Neural cell (in vitro differentiated cells): ENCODE measurements at regions not wholly inside any gene's neighbourhood (a gene's known extent, or its start where the extent isn't known, plus 50 kb on each side); places are given as distances from the start of the nearest gene placed in this dataset.

Experiments
- H2AFZ ChIP-seq: fragments of 200-600, 300-800 bp; sonication (generic), shearing (Covaris generic); 2 replicates; pipeline ENCODE4 v1.6.0; 2014; ENCODE audit warnings: low read depth, mild to moderate bottlenecking, antibody characterized with exemption, low read length, moderate library complexity
- H3F3A ChIP-seq: fragments of 200-600 bp; shearing (Covaris generic); 2 replicates; pipeline ENCODE4 v1.6.1; 2016; ENCODE audit warnings: mild to moderate bottlenecking, moderate library complexity, mixed read lengths, antibody characterized with exemption, low read length; ENCODE audit not compliant: insufficient read depth, poor library complexity, severe bottlenecking
- H3K27ac ChIP-seq: fragments of 200-600, 300-800 bp; sonication (generic), shearing (Covaris generic); 2 replicates; pipeline ENCODE4 v1.5.1; 2014; ENCODE audit warnings: mild to moderate bottlenecking, low read length, moderate library complexity
- H3K27me3 ChIP-seq: fragments of 300-800, 200-600 bp; sonication (generic), shearing (Covaris generic); 2 replicates; pipeline ENCODE4 v1.6.0; 2014; ENCODE audit warnings: mild to moderate bottlenecking, low read depth, low read length, moderate library complexity; ENCODE audit not compliant: insufficient read depth
- H3K36me3 ChIP-seq: fragments of 300-800, 200-600 bp; sonication (generic), shearing (Covaris generic); 2 replicates; pipeline ENCODE4 v1.5.1; 2014; ENCODE audit warnings: mild to moderate bottlenecking, antibody characterized with exemption, low read length, moderate library complexity; ENCODE audit not compliant: insufficient read depth
- H3K4me2 ChIP-seq: fragments of 300-800, 200-600 bp; sonication (generic), shearing (Covaris generic); 2 replicates; pipeline ENCODE4 v1.6.0; 2014; ENCODE audit warnings: mild to moderate bottlenecking, low read length
- H3K4me3 ChIP-seq: fragments of 300-800, 200-600 bp; sonication (generic), shearing (Covaris generic); 2 replicates; pipeline ENCODE4 v1.5.1; 2014; ENCODE audit warnings: mild to moderate bottlenecking, low read length, moderate library complexity
- H3K79me2 ChIP-seq: fragments of 200-600 bp; shearing (Covaris generic); replicated peaks from 2 replicates; pipeline ENCODE4 v1.6.0; 2014; ENCODE audit warnings: mild to moderate bottlenecking, low read length, moderate library complexity; ENCODE audit not compliant: insufficient read depth
- H3K9ac ChIP-seq: fragments of 300-800, 200-600 bp; sonication (generic), shearing (Covaris generic); 2 replicates; pipeline ENCODE4 v1.6.1; 2016; ENCODE audit warnings: mild to moderate bottlenecking, low read length, mixed read lengths
- H3K9me2 ChIP-seq: fragments of 200-600 bp; shearing (Covaris generic); 2 replicates; pipeline ENCODE4 v1.6.1; 2016; ENCODE audit warnings: mild to moderate bottlenecking, low read length, mixed read lengths; ENCODE audit not compliant: insufficient read depth
- H3K9me3 ChIP-seq: fragments of 200-600, 300-800 bp; sonication (generic), shearing (Covaris generic); 2 replicates; pipeline ENCODE4 v1.6.1; 2016; ENCODE audit warnings: mild to moderate bottlenecking, mixed run types, low read length, moderate library complexity, mixed read lengths
- H4K20me1 ChIP-seq: fragments of 200-600 bp; shearing (Covaris generic); 2 replicates; pipeline ENCODE4 v1.6.1; 2016; ENCODE audit warnings: mild to moderate bottlenecking, mixed run types; ENCODE audit not compliant: insufficient read depth
- EP300 ChIP-seq: fragments of 450-650 bp; conservative IDR thresholded peaks from 2 replicates; pipeline ENCODE4 v1.6.1; 2014; ENCODE audit warnings: antibody characterized with exemption, mild to moderate bottlenecking, moderate library complexity; ENCODE audit not compliant: poor library complexity, severe bottlenecking
- EZH2 ChIP-seq: fragments of 200-600, 300-800 bp; shearing (Covaris generic), sonication (generic); IDR thresholded peaks from 2 replicates; pipeline ENCODE4 v1.6.1; 2014; ENCODE audit warnings: antibody characterized with exemption, low read length, borderline replicate concordance, mild to moderate bottlenecking; ENCODE audit not compliant: insufficient read depth, poor library complexity, severe bottlenecking
- MXI1 ChIP-seq: fragments of 450-650 bp; conservative IDR thresholded peaks from 2 replicates; pipeline ENCODE4 v1.6.1; 2014; ENCODE audit warnings: antibody characterized with exemption, mild to moderate bottlenecking; ENCODE audit not compliant: poor library complexity, severe bottlenecking
- POLR2AphosphoS5 ChIP-seq: IDR thresholded peaks from 2 replicates; pipeline ENCODE4 v1.6.1; 2012
- RAD21 ChIP-seq: fragments of 450-650 bp; conservative IDR thresholded peaks from 2 replicates; pipeline ENCODE4 v1.6.1; 2014; ENCODE audit warnings: antibody characterized with exemption, mild to moderate bottlenecking, moderate library complexity
- SMC3 ChIP-seq: fragments of 450-650 bp; conservative IDR thresholded peaks from 2 replicates; pipeline ENCODE4 v1.6.1; 2014; ENCODE audit warnings: antibody characterized with exemption, mild to moderate bottlenecking, moderate library complexity; ENCODE audit not compliant: poor library complexity
- TAF1 ChIP-seq: IDR thresholded peaks from 2 replicates; pipeline ENCODE4 v1.6.1; 2012; ENCODE audit warnings: low read depth
- TF ChIP-seq, protein P1 (sequence below): fragments of 450-650 bp; IDR thresholded peaks from 2 replicates; pipeline ENCODE4 v1.5.1; 2014; ENCODE audit warnings: antibody characterized with exemption, mild to moderate bottlenecking, moderate library complexity; ENCODE audit not compliant: poor library complexity, severe bottlenecking
- TF ChIP-seq, protein P2 (sequence below): IDR thresholded peaks from 2 replicates; pipeline ENCODE4 v1.6.1; 2012; ENCODE audit warnings: borderline replicate concordance

DNA sequence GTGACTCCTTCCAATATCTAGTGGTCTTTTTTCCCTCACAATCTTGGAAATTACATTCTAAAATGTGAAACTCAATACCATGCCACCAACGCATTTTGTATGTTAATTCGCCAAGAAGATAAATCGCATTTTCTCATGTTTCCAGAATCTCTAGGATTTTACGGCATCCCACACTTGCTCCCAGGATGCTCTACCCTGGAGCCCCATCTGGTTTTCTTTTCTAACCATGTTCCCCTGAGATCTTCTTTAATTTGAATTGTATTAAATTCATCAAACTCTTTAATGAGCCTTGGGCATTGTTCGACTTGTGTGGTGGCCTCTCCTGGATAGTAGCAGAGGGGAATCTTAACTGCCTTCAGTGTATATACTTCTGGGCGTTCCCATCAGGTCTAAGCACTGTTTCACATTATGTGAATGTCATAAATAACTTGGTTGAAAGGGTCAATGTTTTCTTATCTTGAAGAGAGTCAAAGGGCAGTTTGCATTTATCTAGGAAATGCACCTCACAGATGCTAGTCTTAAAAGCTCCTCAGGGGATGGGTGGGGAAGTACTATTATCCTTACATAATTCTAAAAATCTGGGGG lies 169.1 kb upstream of the MEOX2 start:
- Histone ChIP-seq H3K4me3 (no peak overlapping the region), H4K20me1 (no peaks in the 10 kb centered on the region), H3K27me3 (no peaks in the 10 kb centered on the region), H3K4me2 (no peak overlapping the region), H3K36me3 (no peaks in the 10 kb centered on the region), H3K9ac (no peak overlapping the region), H3K27ac (no peak overlapping the region), H3K9me3 (no peaks in the 10 kb centered on the region), H3K9me2 (no peaks in the 10 kb centered on the region), H3K79me2 (no peaks in the 10 kb centered on the region), H3F3A (no peaks in the 10 kb centered on the region), H2AFZ (no peak overlapping the region)
- TF ChIP-seq SMC3, result no peak
- TF ChIP-seq TAF1, result no peak

DNA sequence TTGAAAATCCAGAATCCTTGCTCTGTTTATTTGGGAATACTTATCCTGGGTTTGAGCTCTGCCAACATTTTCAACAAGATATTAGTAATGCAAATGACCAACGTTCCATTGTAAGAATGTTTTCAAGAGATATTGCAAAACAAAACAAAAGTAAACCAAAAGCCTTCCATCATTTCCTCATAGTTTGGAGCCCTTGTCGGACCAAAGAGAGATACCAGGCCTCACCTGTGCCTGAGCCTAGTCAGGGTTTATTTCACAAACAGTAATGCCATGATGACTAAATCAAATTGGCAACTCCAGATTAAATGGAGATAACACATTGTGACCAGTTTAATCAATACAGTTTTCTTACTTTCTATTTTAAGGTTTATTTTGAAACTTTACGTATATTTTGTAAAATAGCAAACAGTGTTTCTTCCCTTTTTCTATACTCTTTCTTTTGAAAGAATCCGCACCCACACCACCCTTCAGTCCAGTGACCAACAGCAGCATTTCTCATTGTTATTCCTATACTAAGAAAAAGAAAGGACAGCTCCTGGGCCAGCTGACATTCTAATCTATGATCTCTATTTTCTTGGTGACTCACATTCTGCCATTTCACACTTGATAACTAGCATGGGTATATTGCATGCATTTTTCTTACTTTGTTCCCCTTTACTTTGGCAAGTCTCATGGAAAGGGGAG lies 168.5 kb upstream of the MEOX2 start:
- Histone ChIP-seq H3K9me2 (no peaks in the 10 kb centered on the region), H3K4me2 (no peak overlapping the region), H4K20me1 (no peaks in the 10 kb centered on the region), H3K36me3 (no peaks in the 10 kb centered on the region), H3K4me3 (no peak overlapping the region), H3K27me3 (no peaks in the 10 kb centered on the region), H3K9me3 (no peaks in the 10 kb centered on the region), H3K9ac (no peak overlapping the region), H3K79me2 (no peaks in the 10 kb centered on the region), H3K27ac (no peak overlapping the region), H2AFZ (no peak overlapping the region), H3F3A (no peaks in the 10 kb centered on the region)
- TF ChIP-seq SMC3, result no peak
- TF ChIP-seq, protein P1, sequence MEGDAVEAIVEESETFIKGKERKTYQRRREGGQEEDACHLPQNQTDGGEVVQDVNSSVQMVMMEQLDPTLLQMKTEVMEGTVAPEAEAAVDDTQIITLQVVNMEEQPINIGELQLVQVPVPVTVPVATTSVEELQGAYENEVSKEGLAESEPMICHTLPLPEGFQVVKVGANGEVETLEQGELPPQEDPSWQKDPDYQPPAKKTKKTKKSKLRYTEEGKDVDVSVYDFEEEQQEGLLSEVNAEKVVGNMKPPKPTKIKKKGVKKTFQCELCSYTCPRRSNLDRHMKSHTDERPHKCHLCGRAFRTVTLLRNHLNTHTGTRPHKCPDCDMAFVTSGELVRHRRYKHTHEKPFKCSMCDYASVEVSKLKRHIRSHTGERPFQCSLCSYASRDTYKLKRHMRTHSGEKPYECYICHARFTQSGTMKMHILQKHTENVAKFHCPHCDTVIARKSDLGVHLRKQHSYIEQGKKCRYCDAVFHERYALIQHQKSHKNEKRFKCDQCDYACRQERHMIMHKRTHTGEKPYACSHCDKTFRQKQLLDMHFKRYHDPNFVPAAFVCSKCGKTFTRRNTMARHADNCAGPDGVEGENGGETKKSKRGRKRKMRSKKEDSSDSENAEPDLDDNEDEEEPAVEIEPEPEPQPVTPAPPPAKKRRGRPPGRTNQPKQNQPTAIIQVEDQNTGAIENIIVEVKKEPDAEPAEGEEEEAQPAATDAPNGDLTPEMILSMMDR, result no peak
- TF ChIP-seq, protein P2, sequence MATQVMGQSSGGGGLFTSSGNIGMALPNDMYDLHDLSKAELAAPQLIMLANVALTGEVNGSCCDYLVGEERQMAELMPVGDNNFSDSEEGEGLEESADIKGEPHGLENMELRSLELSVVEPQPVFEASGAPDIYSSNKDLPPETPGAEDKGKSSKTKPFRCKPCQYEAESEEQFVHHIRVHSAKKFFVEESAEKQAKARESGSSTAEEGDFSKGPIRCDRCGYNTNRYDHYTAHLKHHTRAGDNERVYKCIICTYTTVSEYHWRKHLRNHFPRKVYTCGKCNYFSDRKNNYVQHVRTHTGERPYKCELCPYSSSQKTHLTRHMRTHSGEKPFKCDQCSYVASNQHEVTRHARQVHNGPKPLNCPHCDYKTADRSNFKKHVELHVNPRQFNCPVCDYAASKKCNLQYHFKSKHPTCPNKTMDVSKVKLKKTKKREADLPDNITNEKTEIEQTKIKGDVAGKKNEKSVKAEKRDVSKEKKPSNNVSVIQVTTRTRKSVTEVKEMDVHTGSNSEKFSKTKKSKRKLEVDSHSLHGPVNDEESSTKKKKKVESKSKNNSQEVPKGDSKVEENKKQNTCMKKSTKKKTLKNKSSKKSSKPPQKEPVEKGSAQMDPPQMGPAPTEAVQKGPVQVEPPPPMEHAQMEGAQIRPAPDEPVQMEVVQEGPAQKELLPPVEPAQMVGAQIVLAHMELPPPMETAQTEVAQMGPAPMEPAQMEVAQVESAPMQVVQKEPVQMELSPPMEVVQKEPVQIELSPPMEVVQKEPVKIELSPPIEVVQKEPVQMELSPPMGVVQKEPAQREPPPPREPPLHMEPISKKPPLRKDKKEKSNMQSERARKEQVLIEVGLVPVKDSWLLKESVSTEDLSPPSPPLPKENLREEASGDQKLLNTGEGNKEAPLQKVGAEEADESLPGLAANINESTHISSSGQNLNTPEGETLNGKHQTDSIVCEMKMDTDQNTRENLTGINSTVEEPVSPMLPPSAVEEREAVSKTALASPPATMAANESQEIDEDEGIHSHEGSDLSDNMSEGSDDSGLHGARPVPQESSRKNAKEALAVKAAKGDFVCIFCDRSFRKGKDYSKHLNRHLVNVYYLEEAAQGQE, result no peak
- no peak for TF ChIP-seq TAF1
- TF ChIP-seq EZH2, result no peak
- TF ChIP-seq POLR2AphosphoS5, result no peak
- no peak for TF ChIP-seq RAD21
- no peak for TF ChIP-seq EP300
- no peak for TF ChIP-seq MXI1
